ENCODE measurements at regions not wholly inside any gene's neighbourhood (a gene's known extent, or its start where the extent isn't known, plus 50 kb on each side); places are given as distances from the start of the nearest gene placed in this dataset.

GRCh38 chr10:106242301-106242700, 922.2 kb downstream of the SORCS1 start:
- DNase-seq (ENCODE audit: low read depth in 1 of 2, low spot score in 1 of 2) = peak in 1 of 2 donors; percentile 41
- Histone ChIP-seq H3K27ac (no peak overlapping the region), H3K27me3 (no peaks in the 10 kb centered on the region), H3K4me3 (no peak overlapping the region), H3K36me3 (no peaks in the 10 kb centered on the region), H3K4me1 (ENCODE audit: low read depth) (no peaks in the 10 kb centered on the region), H3K9me3 (ENCODE audit: low read depth) (no peaks in the 10 kb centered on the region)
- TF ChIP-seq, protein P1, sequence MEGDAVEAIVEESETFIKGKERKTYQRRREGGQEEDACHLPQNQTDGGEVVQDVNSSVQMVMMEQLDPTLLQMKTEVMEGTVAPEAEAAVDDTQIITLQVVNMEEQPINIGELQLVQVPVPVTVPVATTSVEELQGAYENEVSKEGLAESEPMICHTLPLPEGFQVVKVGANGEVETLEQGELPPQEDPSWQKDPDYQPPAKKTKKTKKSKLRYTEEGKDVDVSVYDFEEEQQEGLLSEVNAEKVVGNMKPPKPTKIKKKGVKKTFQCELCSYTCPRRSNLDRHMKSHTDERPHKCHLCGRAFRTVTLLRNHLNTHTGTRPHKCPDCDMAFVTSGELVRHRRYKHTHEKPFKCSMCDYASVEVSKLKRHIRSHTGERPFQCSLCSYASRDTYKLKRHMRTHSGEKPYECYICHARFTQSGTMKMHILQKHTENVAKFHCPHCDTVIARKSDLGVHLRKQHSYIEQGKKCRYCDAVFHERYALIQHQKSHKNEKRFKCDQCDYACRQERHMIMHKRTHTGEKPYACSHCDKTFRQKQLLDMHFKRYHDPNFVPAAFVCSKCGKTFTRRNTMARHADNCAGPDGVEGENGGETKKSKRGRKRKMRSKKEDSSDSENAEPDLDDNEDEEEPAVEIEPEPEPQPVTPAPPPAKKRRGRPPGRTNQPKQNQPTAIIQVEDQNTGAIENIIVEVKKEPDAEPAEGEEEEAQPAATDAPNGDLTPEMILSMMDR (IDR thresholded peaks at IDR 0.05; ENCODE audit: low read depth, low read length) = no peak

DNA sequence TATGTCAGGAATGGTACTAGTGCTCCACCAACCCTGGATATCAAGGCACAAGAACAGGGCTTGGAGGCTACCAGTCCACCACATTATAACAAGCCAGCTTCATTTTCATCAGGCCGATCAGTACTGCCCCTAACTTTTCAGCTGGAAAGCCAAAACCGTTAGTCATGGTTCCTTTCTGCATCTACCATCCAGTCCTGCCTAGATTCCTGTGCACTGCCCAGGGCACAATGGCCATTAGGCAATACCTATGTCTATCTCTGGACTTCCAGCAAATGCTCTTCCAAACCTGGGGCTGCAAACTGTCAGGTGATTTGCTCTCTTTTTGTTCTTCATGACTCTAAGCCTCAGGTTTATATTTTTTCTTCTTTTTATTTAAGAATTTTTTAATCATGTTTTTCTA, 937.7 kb downstream of the SORCS1 start:
- Histone ChIP-seq H3K27ac (no peak overlapping the region), H3K4me3 (no peak overlapping the region), H3K4me1 (ENCODE audit: low read depth) (no peaks in the 10 kb centered on the region), H3K27me3 (no peaks in the 10 kb centered on the region), H3K36me3 (no peaks in the 10 kb centered on the region), H3K9me3 (ENCODE audit: low read depth) (no peaks in the 10 kb centered on the region)
- DNase-seq (ENCODE audit: low read depth in 1 of 2, low spot score in 1 of 2) = no peak
- TF ChIP-seq, protein P1 (IDR thresholded peaks at IDR 0.05; ENCODE audit: low read depth, low read length) = no peak

- Histone ChIP-seq H3K9me3 (ENCODE audit: low read depth) (no peaks in the 10 kb centered on the region), H3K27ac (no peak overlapping the region), H3K4me3 (no peak overlapping the region), H3K27me3 (no peaks in the 10 kb centered on the region), H3K4me1 (ENCODE audit: low read depth) (no peaks in the 10 kb centered on the region), H3K36me3 (no peaks in the 10 kb centered on the region)
- TF ChIP-seq, protein P1 (IDR thresholded peaks at IDR 0.05; ENCODE audit: low read depth, low read length) = no peak
- DNase-seq (ENCODE audit: low read depth in 1 of 2, low spot score in 1 of 2) = no peak
Observed at GRCh38 chr10:106226142-106226541, 938.4 kb downstream of the SORCS1 start.

- Histone ChIP-seq H3K27ac (no peak overlapping the region), H3K36me3 (no peaks in the 10 kb centered on the region), H3K4me1 (ENCODE audit: low read depth) (no peaks in the 10 kb centered on the region), H3K9me3 (ENCODE audit: low read depth) (no peaks in the 10 kb centered on the region), H3K4me3 (no peak overlapping the region), H3K27me3 (no peaks in the 10 kb centered on the region)
- peak in 1 of 2 donors; percentile 43 for DNase-seq (ENCODE audit: low read depth in 1 of 2, low spot score in 1 of 2)
- TF ChIP-seq, protein P1 (IDR thresholded peaks at IDR 0.05; ENCODE audit: low read depth, low read length) = no peak
Observed at GRCh38 chr10:106224676-106225075, 939.8 kb downstream of the SORCS1 start.

- no peak overlapping the region for H3K4me3 ChIP-seq
- H3K36me3 ChIP-seq = no peaks in the 10 kb centered on the region
- H3K9me3 ChIP-seq (ENCODE audit: low read depth) = no peaks in the 10 kb centered on the region
- no peak overlapping the region for H3K27ac ChIP-seq
- H3K27me3 ChIP-seq = no peaks in the 10 kb centered on the region
- H3K4me1 ChIP-seq (ENCODE audit: low read depth) = peaks cover 5% of the 10 kb centered on the region
- no peak for DNase-seq (ENCODE audit: low read depth in 1 of 2, low spot score in 1 of 2)
- TF ChIP-seq, protein P1 (IDR thresholded peaks at IDR 0.05; ENCODE audit: low read depth, low read length) = no peak
Observed at GRCh38 chr10:106217627-106218026, 946.9 kb downstream of the SORCS1 start.

- H3K4me1 ChIP-seq (ENCODE audit: low read depth) = peaks cover 5% of the 10 kb centered on the region
- no peaks in the 10 kb centered on the region for H3K9me3 ChIP-seq (ENCODE audit: low read depth)
- no peaks in the 10 kb centered on the region for H3K27me3 ChIP-seq
- H3K4me3 ChIP-seq = no peak overlapping the region
- TF ChIP-seq, protein P1 (IDR thresholded peaks at IDR 0.05; ENCODE audit: low read depth, low read length) = no peak
- no peak for DNase-seq (ENCODE audit: low read depth in 1 of 2, low spot score in 1 of 2)
- no peak overlapping the region for H3K27ac ChIP-seq
- H3K36me3 ChIP-seq = no peaks in the 10 kb centered on the region
Observed at GRCh38 chr10:106216085-106216484, 948.4 kb downstream of the SORCS1 start.
